AG09319 (cell line): ENCODE measurements at regions not wholly inside any gene's neighbourhood (a gene's known extent, or its start where the extent isn't known, plus 50 kb on each side); places are given as distances from the start of the nearest gene placed in this dataset.

Experiments
- DNase-seq: peaks from one replicate; pipeline ENCODE4 v3.0.0-alpha.2; 2010; ENCODE audit warnings: low read depth; ENCODE audit errors: extremely low read depth
- TF ChIP-seq, protein P1 (sequence below): IDR thresholded peaks from 2 replicates; pipeline ENCODE4 v1.5.1; 2011; ENCODE audit warnings: low read depth, mild to moderate bottlenecking, inconsistent platforms, low read length, moderate library complexity

DNA sequence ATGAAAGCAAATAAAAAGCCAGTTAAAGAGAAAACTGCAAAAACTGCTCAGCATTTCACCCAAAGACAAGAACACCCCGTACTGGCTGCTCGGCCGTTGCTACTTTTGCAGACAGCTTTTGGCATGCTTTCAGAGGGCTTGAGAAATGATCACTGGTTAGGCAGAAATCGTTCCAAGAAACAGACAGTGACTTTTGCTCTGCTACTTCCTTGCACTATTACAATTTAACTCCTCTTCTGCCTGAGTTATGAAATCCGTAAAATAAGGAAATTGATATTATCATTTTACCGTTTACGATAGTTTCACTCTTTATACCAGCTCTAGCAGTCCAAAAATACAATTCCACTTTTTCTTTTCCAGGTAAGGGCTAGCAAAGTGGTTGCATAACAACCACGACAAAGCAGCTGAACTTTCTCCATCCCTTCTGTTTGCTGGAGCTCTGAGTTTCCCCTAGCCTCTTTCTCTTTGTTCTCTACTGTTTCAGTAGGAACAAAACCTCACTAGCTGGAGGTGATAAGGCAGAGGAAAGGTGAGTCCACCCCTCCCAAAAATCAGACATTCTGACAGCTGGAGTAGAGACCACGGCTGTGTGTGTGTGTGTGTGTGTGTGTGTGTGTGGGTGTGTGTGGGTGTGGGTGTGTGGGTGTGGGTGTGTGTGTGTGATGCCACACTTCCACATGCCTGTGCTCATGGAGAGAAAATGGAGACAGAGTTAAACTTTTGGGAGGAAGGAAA, 191.8 kb upstream of the RREB1 start:
- DNase-seq = no peak
- TF ChIP-seq, protein P1, sequence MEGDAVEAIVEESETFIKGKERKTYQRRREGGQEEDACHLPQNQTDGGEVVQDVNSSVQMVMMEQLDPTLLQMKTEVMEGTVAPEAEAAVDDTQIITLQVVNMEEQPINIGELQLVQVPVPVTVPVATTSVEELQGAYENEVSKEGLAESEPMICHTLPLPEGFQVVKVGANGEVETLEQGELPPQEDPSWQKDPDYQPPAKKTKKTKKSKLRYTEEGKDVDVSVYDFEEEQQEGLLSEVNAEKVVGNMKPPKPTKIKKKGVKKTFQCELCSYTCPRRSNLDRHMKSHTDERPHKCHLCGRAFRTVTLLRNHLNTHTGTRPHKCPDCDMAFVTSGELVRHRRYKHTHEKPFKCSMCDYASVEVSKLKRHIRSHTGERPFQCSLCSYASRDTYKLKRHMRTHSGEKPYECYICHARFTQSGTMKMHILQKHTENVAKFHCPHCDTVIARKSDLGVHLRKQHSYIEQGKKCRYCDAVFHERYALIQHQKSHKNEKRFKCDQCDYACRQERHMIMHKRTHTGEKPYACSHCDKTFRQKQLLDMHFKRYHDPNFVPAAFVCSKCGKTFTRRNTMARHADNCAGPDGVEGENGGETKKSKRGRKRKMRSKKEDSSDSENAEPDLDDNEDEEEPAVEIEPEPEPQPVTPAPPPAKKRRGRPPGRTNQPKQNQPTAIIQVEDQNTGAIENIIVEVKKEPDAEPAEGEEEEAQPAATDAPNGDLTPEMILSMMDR = no peak

DNA sequence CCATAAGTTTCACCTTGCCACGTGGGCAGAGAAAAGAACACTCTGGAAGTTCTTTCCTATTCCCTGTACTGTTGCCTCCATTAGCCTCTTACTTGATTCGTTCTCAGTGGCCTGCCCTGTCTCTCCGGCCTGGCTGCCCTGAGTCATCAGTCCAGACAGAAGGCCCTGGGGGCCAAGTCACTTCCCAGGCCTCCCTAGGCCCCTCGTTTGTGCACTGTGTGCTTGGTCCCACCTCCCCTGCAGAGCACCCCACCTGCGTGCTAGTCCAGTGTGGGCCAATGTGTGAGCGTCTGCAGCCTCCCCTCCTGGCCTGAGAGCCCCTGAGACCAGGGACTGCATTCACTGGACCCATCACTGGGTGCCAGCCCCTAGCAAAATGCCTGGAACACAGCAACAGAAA, 191.2 kb upstream of the RREB1 start:
- TF ChIP-seq, protein P1 = no peak
- no peak for DNase-seq

DNA sequence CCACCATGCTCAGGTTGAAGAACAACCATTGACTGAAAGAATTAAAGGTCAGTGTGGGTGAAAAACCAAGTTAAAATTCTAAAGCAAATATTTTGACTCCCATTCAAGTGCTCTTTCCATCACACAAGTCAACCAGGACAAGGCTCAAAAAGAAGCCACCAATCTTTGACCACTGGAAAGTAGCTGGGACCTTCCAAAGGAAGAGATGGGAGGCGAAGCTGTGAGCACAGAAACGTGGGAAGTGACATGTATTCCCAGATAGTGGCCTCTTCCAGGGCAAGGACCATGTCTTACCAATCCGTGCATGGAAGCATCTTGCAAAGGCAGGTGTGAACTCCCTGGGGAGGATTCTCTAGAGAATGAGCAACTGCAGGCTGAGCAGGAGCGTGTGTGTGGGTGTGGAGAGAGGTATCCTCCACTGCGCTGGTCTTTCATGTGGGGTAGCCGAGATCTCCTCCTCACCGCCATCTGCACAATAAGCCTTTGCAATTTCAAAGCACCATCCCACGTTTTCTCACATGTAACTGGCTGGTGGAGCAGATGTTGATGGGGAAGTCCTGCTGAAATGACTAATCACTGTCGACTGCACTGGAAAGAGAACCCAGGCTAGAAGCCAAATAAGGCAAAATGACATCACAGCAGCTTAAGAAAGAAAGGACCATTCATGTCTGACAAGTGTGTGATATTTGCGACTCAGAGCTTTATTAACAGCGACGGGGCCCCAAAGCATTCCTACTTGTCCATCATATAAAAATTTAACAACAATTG, 189.4 kb upstream of the RREB1 start:
- TF ChIP-seq, protein P1 = no peak
- no peak for DNase-seq

DNA sequence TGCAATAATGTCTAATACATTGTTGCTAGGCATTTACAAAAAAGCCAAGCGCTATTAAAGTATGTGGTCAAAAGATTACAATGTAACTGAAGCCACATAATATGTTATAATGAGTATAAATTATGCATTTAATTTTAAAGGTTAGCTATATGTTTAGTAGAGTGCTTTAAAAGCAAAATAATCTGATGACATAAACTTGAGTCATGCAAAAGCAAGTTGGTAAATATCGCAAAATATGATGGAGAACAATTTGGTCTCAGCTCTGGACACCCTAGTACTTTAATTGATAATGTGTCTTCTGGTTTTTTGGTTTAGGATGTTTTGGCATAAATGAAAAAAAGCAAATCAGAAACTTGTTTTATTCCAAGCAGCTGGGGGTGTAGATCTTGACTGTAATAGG, 188.6 kb upstream of the RREB1 start:
- TF ChIP-seq, protein P1 = no peak

DNA sequence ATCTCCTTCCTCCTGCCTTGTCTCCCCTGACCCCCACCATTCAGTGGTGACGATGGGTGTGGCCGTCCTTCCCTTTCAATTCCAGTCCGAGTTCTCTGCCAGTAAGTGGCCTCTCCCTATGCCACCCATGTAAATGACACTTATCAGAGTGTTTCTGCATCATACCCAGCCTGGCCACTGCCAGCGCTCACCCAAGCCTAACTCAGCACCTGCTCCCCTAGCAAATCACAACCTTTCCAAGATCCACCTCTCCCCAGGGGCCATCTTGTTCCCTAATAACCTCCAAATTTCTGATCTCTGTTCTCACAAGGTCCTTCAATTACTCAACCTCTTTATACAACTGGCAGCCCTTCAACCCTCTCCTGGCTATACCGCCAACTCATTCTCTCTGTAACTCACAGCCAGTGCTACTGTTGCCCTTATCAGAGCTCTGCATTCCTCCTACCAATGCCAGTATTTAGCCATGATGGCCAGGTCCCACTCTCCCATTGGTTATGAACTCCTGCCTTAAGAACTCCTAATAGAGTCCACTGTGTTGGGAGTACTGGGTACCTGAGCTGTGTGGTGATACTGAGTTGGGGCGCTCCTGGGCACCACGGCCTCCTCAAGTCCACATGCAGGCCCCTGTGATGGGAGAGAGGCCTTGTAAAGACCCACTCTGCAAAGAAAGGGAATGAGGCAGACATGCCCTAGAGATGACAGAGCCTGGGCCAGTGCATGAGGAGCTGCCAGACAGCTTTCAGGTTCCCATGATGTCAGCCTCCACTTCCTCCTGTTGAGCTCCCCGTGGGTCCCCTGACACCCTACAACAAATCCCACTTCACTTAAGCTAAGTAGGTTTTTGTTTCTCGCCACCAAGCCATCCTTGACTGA, 187.4 kb upstream of the RREB1 start:
- DNase-seq = no peak
- TF ChIP-seq, protein P1 = no peak

More for the DNA sequence above, 188.6 kb upstream of the RREB1 start:
- no peak for DNase-seq

DNA sequence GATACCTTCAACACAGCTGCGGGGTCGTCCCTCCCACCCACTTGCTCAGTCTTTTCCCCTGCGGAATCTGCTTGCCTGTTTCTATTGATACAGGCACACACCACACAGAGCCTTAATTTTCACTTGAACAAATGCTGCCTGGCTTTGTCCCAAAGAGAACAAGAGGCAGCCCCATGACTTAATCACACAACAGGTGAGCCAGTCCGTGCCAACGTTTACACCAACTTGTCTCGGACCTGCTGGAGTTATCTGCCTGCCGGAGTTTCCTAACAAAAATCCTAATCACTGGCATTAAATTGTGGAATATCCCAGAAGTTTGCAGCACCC, 186.8 kb upstream of the RREB1 start:
- TF ChIP-seq, protein P1 = no peak
- DNase-seq = no peak

DNA sequence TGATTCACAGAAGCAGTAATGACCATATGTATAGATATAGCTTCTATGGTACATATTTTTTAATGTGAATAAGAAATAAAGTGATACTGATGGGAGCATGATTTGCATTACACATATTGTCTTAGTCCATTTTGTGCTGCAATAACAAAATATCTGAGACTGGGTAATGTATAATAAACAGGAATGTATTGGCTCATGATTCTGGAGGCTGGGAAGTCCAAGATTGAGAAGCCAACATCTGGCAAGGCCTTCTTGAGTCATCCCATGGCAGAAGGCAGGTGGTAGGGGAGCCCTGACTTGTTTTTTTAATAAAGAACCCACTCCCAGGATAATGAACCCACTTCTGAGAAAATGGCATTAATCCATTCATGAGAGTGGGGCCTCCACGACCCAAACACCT, 185.6 kb upstream of the RREB1 start:
- TF ChIP-seq, protein P1 = no peak
- no peak for DNase-seq
